Right lobe of liver (tissue), 6 donors: ENCODE measurements at regions not wholly inside any gene's neighbourhood (a gene's known extent, or its start where the extent isn't known, plus 50 kb on each side); places are given as distances from the start of the nearest gene placed in this dataset.
A peak's percentile ranks its signal among the peaks of the same experiment; 100 is the strongest.

Experiments used
- ATAC-seq, 4 donors: fragments of 200-7000 bp; cut with Tn5 transposase; one replicate each; pipeline ENCODE4 v1.9.1; 2020; ENCODE audit warnings: mild to moderate bottlenecking in 4 of 4, moderate library complexity in 4 of 4
- DNase-seq, 3 donors: peaks; one replicate each; pipeline ENCODE4 v3.0.0-alpha.2; 2020
- H3K27ac ChIP-seq, 3 donors: fragments of 200-600 bp; one replicate each; pipeline ENCODE4 v1.8.0; 2022
- H3K27me3 ChIP-seq, 2 donors: fragments of 200-600 bp; one replicate each; pipeline ENCODE4 v1.8.0; 2022
- H3K36me3 ChIP-seq, 4 donors: fragments of 200-600 bp; sonication (generic) in 1 of 4; one replicate each; pipeline versions ENCODE4 v1.5.1 to v1.8.0; 2017 to 2022; ENCODE audit warnings: control low read depth in 1 of 4
- H3K4me1 ChIP-seq, 4 donors: fragments of 200-600 bp; sonication (generic) in 1 of 4; one replicate each; pipeline versions ENCODE4 v1.5.1 to v1.8.0; 2017 to 2022; ENCODE audit warnings: control low read depth in 1 of 4
- H3K4me3 ChIP-seq, 3 donors: fragments of 200-600 bp; one replicate each; pipeline ENCODE4 v1.8.0; 2022
- H3K9me3 ChIP-seq, 4 donors: fragments of 200-600 bp; sonication (generic) in 1 of 4; one replicate each; pipeline versions ENCODE4 v1.5.1 to v1.8.0; 2017 to 2022; ENCODE audit warnings: control low read depth in 1 of 4
- POLR2A ChIP-seq: fragments of 450-650 bp; IDR thresholded peaks from one replicate; pipeline ENCODE4 v1.6.1; 2017; ENCODE audit warnings: antibody characterized with exemption, mild to moderate bottlenecking
- WGBS: methylation state at CpG from one replicate; pipeline ENCODE4 v1.1.6; 2018; ENCODE audit warnings: low coverage, low lambda C conversion rate; ENCODE audit not compliant: insufficient coverage; ENCODE audit errors: missing lambda C conversion rate; 5-methylcytosine and 5-hydroxymethylcytosine counted together
- intact Hi-C, 2 donors: fragments of 100-400 bp; cut with DNase I; formaldehyde crosslinking; loops; one replicate each; pipeline versions ENCODE4 v1.11.2 to v1.14.1; 2022
- TF ChIP-seq, protein P1 (sequence below), 4 donors: fragments of 200-600 bp in 3 of 4; fragments of 450-650 bp in 1 of 4; IDR thresholded peaks; one replicate each; pipeline versions ENCODE4 v1.5.1 to v1.8.0; 2016 to 2022; ENCODE audit warnings: antibody characterized with exemption in 4 of 4, mild to moderate bottlenecking in 2 of 4
- donor health status: DM: no; HTN: yes; CAD: no.
- donor health status: DM: no; HTN: no; CAD: no.
- donor health status: DM: no; HTN: no; CAD: no.
- donor health status: DM: no; HTN: yes; CAD: no.
- donor health status: DM: no; HTN: yes; CAD: no.

DNA sequence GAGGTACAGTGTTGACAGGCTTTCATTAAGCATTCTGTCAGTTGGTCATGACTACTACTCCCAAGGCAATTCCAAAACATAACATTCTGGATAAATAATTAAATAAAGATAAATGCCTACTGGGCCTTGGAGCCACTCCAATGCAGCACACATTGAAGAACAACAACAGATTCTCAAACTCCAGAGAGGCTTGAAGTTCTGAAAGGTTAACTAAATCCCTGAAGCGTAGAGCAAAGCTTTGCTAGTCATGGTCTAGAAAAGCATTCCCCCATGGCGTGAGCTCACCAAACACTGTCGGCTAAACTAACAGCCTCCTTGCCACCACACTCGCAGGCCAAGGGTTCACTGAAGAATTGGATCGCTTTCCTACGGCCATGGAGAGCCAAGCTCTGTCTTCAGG is 268.0 kb downstream of the ATG4C start:
- Histone ChIP-seq H3K9me3 (no peaks in the 10 kb centered on the region), H3K27ac (no peak overlapping the region), H3K27me3 (no peaks in the 10 kb centered on the region), H3K36me3 (no peaks in the 10 kb centered on the region), H3K4me3 (no peak overlapping the region), H3K4me1 (no peaks in the 10 kb centered on the region)
- 75% methylated on average over 4 of the region's 6 CpGs for WGBS
- DNase-seq = no peak
- TF ChIP-seq POLR2A = no peak
- TF ChIP-seq, protein P1, sequence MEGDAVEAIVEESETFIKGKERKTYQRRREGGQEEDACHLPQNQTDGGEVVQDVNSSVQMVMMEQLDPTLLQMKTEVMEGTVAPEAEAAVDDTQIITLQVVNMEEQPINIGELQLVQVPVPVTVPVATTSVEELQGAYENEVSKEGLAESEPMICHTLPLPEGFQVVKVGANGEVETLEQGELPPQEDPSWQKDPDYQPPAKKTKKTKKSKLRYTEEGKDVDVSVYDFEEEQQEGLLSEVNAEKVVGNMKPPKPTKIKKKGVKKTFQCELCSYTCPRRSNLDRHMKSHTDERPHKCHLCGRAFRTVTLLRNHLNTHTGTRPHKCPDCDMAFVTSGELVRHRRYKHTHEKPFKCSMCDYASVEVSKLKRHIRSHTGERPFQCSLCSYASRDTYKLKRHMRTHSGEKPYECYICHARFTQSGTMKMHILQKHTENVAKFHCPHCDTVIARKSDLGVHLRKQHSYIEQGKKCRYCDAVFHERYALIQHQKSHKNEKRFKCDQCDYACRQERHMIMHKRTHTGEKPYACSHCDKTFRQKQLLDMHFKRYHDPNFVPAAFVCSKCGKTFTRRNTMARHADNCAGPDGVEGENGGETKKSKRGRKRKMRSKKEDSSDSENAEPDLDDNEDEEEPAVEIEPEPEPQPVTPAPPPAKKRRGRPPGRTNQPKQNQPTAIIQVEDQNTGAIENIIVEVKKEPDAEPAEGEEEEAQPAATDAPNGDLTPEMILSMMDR (IDR thresholded peaks at IDR 0.05) = no peak
- no peak for ATAC-seq
- intact Hi-C loops = no loop called here

DNA sequence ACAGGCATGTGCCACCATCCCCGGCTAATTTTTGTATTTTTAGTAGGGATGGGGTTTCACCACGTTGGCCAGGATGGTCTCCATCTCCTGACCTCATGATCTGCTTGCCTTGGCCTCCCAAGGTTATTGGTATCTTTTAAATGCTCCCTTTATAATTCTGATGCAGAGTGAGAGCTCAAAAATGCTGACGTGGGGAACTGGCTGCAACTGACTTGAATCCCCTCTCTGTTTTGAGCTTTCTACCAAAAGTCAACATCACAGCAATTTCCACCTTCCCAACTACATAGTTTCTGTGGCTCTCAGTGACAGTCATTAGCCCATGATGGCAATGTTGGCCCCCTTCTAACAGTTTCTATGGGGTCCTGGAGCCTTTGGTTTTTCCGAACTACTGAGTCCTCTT is 268.2 kb upstream of the FOXD3 start:
- Histone ChIP-seq H3K9me3 (no peaks in the 10 kb centered on the region), H3K27me3 (no peaks in the 10 kb centered on the region), H3K4me1 (no peaks in the 10 kb centered on the region), H3K36me3 (no peaks in the 10 kb centered on the region), H3K27ac (no peak overlapping the region), H3K4me3 (no peak overlapping the region)
- WGBS = 82% methylated on average over 3 of the region's 4 CpGs
- TF ChIP-seq POLR2A = no peak
- TF ChIP-seq, protein P1 (IDR thresholded peaks at IDR 0.05) = no peak
- ATAC-seq (no peak), DNase-seq (no peak)
- intact Hi-C loops = no loop called here

DNA sequence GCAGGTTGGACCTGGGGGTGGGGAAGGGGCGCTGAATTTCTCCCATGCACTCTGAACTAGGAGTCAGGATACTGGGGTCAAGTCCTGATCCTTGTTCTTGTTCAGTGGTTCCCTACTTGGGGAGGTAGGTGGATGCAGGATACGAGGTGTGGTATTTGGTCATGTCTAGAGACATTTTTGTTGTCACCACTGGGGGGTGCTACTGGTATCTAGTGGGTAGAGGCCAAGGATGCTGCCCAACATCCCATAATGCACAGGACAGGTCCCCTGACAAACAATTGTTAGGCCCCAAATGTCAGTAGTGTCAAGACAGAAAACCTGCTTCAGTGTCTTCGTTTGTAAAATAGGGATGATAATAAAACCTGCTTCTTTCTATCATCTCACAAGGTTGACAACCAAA is 259.0 kb upstream of the FOXD3 start:
- H3K36me3 ChIP-seq = no peaks in the 10 kb centered on the region
- no peaks in the 10 kb centered on the region for H3K4me1 ChIP-seq
- 55% methylated on average over 2 of the region's 3 CpGs for WGBS
- intact Hi-C loops = no loop called here
- H3K27me3 ChIP-seq = no peaks in the 10 kb centered on the region
- H3K9me3 ChIP-seq = no peaks in the 10 kb centered on the region
- DNase-seq (no peak), ATAC-seq (no peak)
- no peak overlapping the region for H3K27ac ChIP-seq
- TF ChIP-seq, protein P1 (IDR thresholded peaks at IDR 0.05) = peak in 1 of 4 donors; percentile 18
- no peak for TF ChIP-seq POLR2A
- no peak overlapping the region for H3K4me3 ChIP-seq

DNA sequence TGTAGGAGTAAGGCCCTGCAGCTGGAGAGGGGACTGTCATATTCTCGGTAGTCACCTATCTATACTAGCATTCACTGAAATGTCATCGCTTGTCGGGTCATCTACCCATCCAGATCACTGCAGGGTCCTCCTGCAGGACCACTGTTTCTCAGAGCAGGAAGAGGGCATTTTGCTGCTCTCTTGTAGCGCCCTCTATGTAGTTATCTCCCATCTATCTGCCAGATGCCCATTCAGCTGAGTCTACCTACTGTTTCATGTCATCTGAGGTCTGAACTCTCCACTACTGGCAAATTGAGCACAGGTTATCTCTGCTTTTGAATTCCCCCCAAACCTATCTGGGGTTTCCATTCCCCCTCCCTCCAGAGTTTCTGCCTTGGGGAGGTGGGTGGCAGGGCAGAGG is 258.2 kb upstream of the FOXD3 start:
- 89% methylated on average over 1 of the region's 4 CpGs for WGBS
- Histone ChIP-seq H3K36me3 (no peaks in the 10 kb centered on the region), H3K27me3 (no peaks in the 10 kb centered on the region), H3K27ac (no peak overlapping the region), H3K9me3 (no peaks in the 10 kb centered on the region), H3K4me3 (no peak overlapping the region), H3K4me1 (no peaks in the 10 kb centered on the region)
- DNase-seq = no peak
- intact Hi-C loops = no loop called here
- TF ChIP-seq, protein P1 (IDR thresholded peaks at IDR 0.05) = no peak
- no peak for TF ChIP-seq POLR2A
- ATAC-seq = no peak

DNA sequence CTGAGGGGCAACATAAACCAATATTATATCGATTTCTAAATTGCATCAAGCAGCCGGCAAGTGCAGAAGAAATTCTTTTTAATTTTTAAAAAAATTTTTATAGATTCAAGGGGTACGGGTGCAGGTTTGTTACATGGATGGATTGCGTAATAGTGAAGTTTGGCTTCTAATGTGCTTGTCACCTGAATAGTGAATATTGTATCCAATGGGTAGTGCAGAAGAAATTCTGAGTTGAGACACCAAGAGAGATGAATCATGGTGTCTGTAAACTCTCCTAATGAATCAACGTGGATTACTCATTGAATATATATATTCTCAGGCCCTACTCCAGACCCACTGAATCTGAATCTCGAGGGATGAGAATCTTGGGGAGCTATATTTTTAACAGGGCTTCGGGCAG is 253.7 kb upstream of the FOXD3 start:
- no peaks in the 10 kb centered on the region for H3K4me1 ChIP-seq
- H3K27me3 ChIP-seq = no peaks in the 10 kb centered on the region
- no peak overlapping the region for H3K27ac ChIP-seq
- H3K4me3 ChIP-seq = no peak overlapping the region
- H3K36me3 ChIP-seq = no peaks in the 10 kb centered on the region
- TF ChIP-seq, protein P1 (IDR thresholded peaks at IDR 0.05) = no peak
- no peak for TF ChIP-seq POLR2A
- ATAC-seq (no peak), DNase-seq (no peak)
- intact Hi-C loops = no loop called here
- H3K9me3 ChIP-seq = no peaks in the 10 kb centered on the region
- 67% methylated on average over 7 of the region's 7 CpGs for WGBS
